ENCODE measurements at regions not wholly inside any gene's neighbourhood (a gene's known extent, or its start where the extent isn't known, plus 50 kb on each side); places are given as distances from the start of the nearest gene placed in this dataset.

- no peak for TF ChIP-seq CTCF (IDR thresholded peaks at IDR 0.05; ENCODE audit: borderline replicate concordance, extremely low read depth, low read length, poor library complexity, severe bottlenecking)
- TF ChIP-seq EZH2 (IDR thresholded peaks at IDR 0.05; ENCODE audit: borderline replicate concordance, low read depth, low read length, severe bottlenecking), result no peak
Measured at GRCh38 chr3:194851941-194852340, 166.3 kb downstream of the FAM43A start.
